Stomach (tissue), 8 donors: ENCODE measurements at regions not wholly inside any gene's neighbourhood (a gene's known extent, or its start where the extent isn't known, plus 50 kb on each side); places are given as distances from the start of the nearest gene placed in this dataset.
A peak's percentile ranks its signal among the peaks of the same experiment; 100 is the strongest.

Source experiments
- DNase-seq, 2 donors: peaks; one replicate each; pipeline versions ENCODE4 v3.0.0 to v3.0.0-alpha.2; 2013 to 2019
- H3K27ac ChIP-seq, 5 donors: fragments of 200-600 bp in 4 of 5; sonication (generic) in 4 of 5; one replicate each; pipeline ENCODE4 v1.5.1; 2013 to 2019; ENCODE audit warnings: mild to moderate bottlenecking in 1 of 5, moderate library complexity in 1 of 5
- H3K27me3 ChIP-seq, 3 donors: fragments of 200-600 bp; sonication (generic); one replicate each; pipeline ENCODE4 v1.5.1; 2017 to 2019; ENCODE audit warnings: mixed run types in 1 of 3
- H3K36me3 ChIP-seq, 4 donors: fragments of 200-600 bp; sonication (generic); 1 replicate in 3 of 4; 2 replicates in 1 of 4; pipeline ENCODE4 v1.5.1; 2016 to 2019
- H3K4me1 ChIP-seq, 4 donors: fragments of 200-600 bp; sonication (generic); one replicate each; pipeline ENCODE4 v1.5.1; 2016 to 2019
- H3K4me3 ChIP-seq, 4 donors: fragments of 200-600 bp; sonication (generic) in 3 of 4; one replicate each; pipeline ENCODE4 v1.5.1; 2016 to 2019; ENCODE audit warnings: mild to moderate bottlenecking in 1 of 4
- H3K9me3 ChIP-seq, 4 donors: fragments of 200-600 bp; sonication (generic); one replicate each; pipeline ENCODE4 v1.5.1; 2016 to 2019
- EP300 ChIP-seq: sonication (generic); formaldehyde crosslinking; IDR thresholded peaks from one replicate; pipeline ENCODE4 v1.6.1; 2017; ENCODE audit warnings: antibody characterized with exemption
- POLR2A ChIP-seq, 4 donors: fragments of 450-650 bp; IDR thresholded peaks; one replicate each; pipeline ENCODE4 v1.6.1; 2016; ENCODE audit warnings: antibody characterized with exemption in 4 of 4, control low read depth in 2 of 4, mild to moderate bottlenecking in 1 of 4, moderate library complexity in 1 of 4
- POLR2AphosphoS5 ChIP-seq, 3 donors: sonication (generic); formaldehyde crosslinking; IDR thresholded peaks; one replicate each; pipeline ENCODE4 v1.6.1; 2016; ENCODE audit warnings: antibody characterized with exemption in 3 of 3
- WGBS, 5 donors: extraction: QIAGEN DNeasy Blood & Tissue Kit in 3 of 5; methylation state at CpG; one replicate each; pipeline versions ENCODE4 v1.1.5 to v1.1.7; 2013 to 2018; 5-methylcytosine and 5-hydroxymethylcytosine counted together
- intact Hi-C: fragments of 100-400 bp; cut with DNase I; formaldehyde crosslinking; loops from one replicate; pipeline ENCODE4 v1.15.1; 2023; ENCODE audit warnings: low total_unique reads
- TF ChIP-seq, protein P1 (sequence below), 7 experiments: fragments of 450-650 bp in 4 of 7; fragments of 200-600 bp in 3 of 7; sonication (generic) in 3 of 7; IDR thresholded peaks; one replicate each; pipeline ENCODE4 v1.5.1; 2016 to 2019; ENCODE audit warnings: antibody characterized with exemption in 7 of 7, control low read depth in 2 of 7, mild to moderate bottlenecking in 1 of 7
- donor health status: healthy with polysubstance abuse.
- donor health status: Bipolar disorder and iron deficiency.
- donor health status: healthy.

DNA sequence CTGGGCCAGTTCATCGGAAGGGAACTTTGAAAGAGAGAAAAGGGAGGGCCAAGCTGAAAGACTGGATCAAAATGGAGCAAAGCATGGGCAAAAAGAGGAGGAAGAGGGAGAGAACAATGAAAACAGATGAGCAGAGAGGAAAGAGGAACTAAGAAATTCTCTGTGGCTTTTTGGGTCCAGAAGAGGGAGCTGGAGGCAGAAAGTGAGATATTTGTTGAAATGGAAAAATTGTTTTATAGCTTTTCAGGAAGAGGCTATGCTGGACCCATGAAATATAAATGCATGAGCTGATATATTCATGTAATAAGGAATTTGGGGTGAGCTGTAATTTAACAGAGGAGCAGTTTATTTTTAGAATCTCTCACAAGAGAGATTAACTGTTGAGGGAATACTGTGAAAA lies 457.3 kb downstream of the DMAC1 start:
- DNase-seq: peak in 1 of 2 donors; percentile 29
- no peaks in the 10 kb centered on the region for H3K36me3 ChIP-seq
- no peaks in the 10 kb centered on the region for H3K27me3 ChIP-seq
- H3K4me3 ChIP-seq: no peak overlapping the region
- H3K4me1 ChIP-seq: peaks cover 0 to 7% (median 0%) of the 10 kb centered on the region in 4 donors
- intact Hi-C loops: no loop called here
- TF ChIP-seq EP300 (no peak), POLR2AphosphoS5 (IDR thresholded peaks at IDR 0.05) (no peak), POLR2A (IDR thresholded peaks at IDR 0.05) (no peak)
- TF ChIP-seq, protein P1, sequence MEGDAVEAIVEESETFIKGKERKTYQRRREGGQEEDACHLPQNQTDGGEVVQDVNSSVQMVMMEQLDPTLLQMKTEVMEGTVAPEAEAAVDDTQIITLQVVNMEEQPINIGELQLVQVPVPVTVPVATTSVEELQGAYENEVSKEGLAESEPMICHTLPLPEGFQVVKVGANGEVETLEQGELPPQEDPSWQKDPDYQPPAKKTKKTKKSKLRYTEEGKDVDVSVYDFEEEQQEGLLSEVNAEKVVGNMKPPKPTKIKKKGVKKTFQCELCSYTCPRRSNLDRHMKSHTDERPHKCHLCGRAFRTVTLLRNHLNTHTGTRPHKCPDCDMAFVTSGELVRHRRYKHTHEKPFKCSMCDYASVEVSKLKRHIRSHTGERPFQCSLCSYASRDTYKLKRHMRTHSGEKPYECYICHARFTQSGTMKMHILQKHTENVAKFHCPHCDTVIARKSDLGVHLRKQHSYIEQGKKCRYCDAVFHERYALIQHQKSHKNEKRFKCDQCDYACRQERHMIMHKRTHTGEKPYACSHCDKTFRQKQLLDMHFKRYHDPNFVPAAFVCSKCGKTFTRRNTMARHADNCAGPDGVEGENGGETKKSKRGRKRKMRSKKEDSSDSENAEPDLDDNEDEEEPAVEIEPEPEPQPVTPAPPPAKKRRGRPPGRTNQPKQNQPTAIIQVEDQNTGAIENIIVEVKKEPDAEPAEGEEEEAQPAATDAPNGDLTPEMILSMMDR (IDR thresholded peaks at IDR 0.05): no peak
- no peak overlapping the region for H3K27ac ChIP-seq
- WGBS, 5 donors: 72 to 84% (median 82%) methylated on average over 1 of the region's 1 CpG
- no peaks in the 10 kb centered on the region for H3K9me3 ChIP-seq

DNA sequence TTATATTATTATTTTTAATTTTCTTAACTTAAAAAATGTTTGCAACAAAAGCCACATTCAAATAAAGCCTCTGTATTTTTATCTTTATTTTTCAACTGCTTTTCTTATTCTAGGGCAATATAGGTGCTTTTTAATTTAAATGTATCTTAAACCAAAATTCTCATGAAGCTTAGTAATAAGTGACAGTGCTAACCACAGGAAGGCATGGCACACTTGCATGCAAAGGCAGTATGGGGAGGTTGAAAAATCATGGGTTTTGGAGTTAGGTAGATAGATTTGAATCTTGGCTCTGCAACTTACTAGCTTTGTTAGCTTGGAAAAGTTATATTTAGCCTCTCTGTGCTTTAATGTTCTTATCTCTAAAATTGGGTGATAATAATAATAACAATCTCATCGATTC lies 458.0 kb downstream of the DMAC1 start:
- DNase-seq: no peak
- no peaks in the 10 kb centered on the region for H3K9me3 ChIP-seq
- 58 to 67% (median 61%) methylated on average over 1 of the region's 1 CpG for WGBS, 5 donors
- H3K4me1 ChIP-seq: peaks cover 0 to 7% (median 0%) of the 10 kb centered on the region in 4 donors
- intact Hi-C loops: no loop called here
- no peaks in the 10 kb centered on the region for H3K27me3 ChIP-seq
- TF ChIP-seq EP300 (no peak), POLR2AphosphoS5 (IDR thresholded peaks at IDR 0.05) (no peak), POLR2A (IDR thresholded peaks at IDR 0.05) (no peak)
- TF ChIP-seq, protein P1 (IDR thresholded peaks at IDR 0.05): no peak
- no peak overlapping the region for H3K4me3 ChIP-seq
- no peak overlapping the region for H3K27ac ChIP-seq
- H3K36me3 ChIP-seq: no peaks in the 10 kb centered on the region

DNA sequence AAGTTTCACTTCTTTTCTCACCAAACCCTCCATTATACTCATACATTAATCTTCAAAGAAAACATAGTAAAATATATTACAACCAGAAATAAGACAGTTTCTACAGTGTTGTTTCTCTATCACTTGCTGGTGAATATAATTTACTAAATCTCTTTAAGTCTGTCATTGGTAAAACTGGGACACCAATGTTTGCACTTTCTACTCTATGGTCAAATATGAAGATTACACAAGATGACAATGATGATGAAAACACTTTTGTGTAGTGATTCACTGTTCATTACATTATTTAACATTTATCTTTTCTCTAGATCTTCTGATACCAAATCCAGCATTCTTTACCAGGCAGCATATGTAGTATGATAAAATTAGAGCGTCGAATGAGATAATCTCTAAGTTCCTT lies 459.1 kb downstream of the DMAC1 start:
- H3K27ac ChIP-seq: no peak overlapping the region
- H3K4me3 ChIP-seq: no peak overlapping the region
- H3K4me1 ChIP-seq: peaks cover 0 to 7% (median 0%) of the 10 kb centered on the region in 4 donors

DNA sequence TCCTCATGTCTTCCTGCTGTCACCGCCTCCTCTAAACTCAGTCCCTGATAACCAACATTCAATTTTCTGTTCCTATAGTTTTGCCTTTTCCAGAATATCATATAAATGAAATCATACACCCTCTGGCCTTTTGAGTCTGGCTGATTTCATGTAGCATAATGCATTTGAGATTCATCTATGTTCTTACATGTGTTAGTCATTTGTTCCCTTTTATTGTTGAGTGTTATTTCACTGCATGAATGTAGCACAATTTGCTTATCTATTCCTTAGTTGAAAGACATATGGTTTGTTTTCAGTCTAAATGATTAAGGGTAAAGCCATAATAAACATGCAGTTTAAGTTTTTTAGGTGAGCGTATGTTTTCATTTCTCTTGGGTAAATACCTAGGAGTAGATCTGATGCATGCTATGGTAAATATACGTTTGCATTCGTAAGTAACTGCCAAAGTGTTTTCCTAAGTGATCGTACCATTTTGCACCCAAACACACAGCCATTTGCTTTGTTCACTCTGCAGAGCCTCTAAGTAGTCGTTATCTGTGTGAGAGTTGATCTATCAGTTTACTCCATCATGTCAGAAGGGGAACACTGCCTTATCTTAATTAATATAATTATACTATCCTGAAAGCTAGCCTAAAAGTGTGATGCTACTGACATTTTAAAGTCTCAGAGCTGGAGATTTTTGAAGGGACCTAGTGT lies 460.8 kb downstream of the DMAC1 start:
- intact Hi-C loops: no loop called here
- H3K4me1 ChIP-seq: peaks cover 0 to 7% (median 0%) of the 10 kb centered on the region in 4 donors
- no peak overlapping the region for H3K4me3 ChIP-seq
- 59 to 81% (median 69%) methylated on average over 6 of the region's 6 CpGs for WGBS, 5 donors
- no peaks in the 10 kb centered on the region for H3K9me3 ChIP-seq
- DNase-seq: no peak
- no peak overlapping the region for H3K27ac ChIP-seq
- H3K27me3 ChIP-seq: no peaks in the 10 kb centered on the region
- no peaks in the 10 kb centered on the region for H3K36me3 ChIP-seq
- TF ChIP-seq EP300 (no peak), POLR2AphosphoS5 (IDR thresholded peaks at IDR 0.05) (no peak), POLR2A (IDR thresholded peaks at IDR 0.05) (no peak)
- TF ChIP-seq, protein P1 (IDR thresholded peaks at IDR 0.05): no peak

More for the DNA sequence above, 459.1 kb downstream of the DMAC1 start:
- Histone ChIP-seq H3K9me3 (no peaks in the 10 kb centered on the region), H3K27me3 (no peaks in the 10 kb centered on the region), H3K36me3 (no peaks in the 10 kb centered on the region)
- WGBS, 5 donors: 36 to 84% (median 60%) methylated on average over 2 of the region's 2 CpGs
- DNase-seq: no peak
- TF ChIP-seq POLR2AphosphoS5 (IDR thresholded peaks at IDR 0.05) (no peak), EP300 (no peak), POLR2A (IDR thresholded peaks at IDR 0.05) (no peak)
- TF ChIP-seq, protein P1 (IDR thresholded peaks at IDR 0.05): no peak
- intact Hi-C loops: no loop called here
